Activated T-cell treated with anti-CD3 and anti-CD28 coated beads, Interleukin-2, amount 50 U/mL, for 4 hours (primary cell): ENCODE measurements at regions not wholly inside any gene's neighbourhood (a gene's known extent, or its start where the extent isn't known, plus 50 kb on each side); places are given as distances from the start of the nearest gene placed in this dataset.

ENCODE experiments used
- ATAC-seq, 2 donors: fragments of 200-7000 bp; cut with Tn5 transposase; one replicate each; pipeline ENCODE4 v1.10.0; 2021
- DNase-seq: peaks from one replicate; pipeline ENCODE4 v3.0.0-alpha.2; 2020
- H3K27me3 Mint-ChIP-seq: one replicate; pipeline ENCODE4 v1.8.0; 2021; ENCODE audit warnings: low read depth, mixed read lengths
- H3K36me3 Mint-ChIP-seq: one replicate; pipeline ENCODE4 v1.8.0; 2022; ENCODE audit warnings: mixed read lengths; ENCODE audit not compliant: insufficient read depth
- H3K4me1 Mint-ChIP-seq: one replicate; pipeline ENCODE4 v1.8.0; 2021; ENCODE audit warnings: low read depth, mixed read lengths
- H3K4me3 Mint-ChIP-seq: one replicate; pipeline ENCODE4 v1.8.0; 2021; ENCODE audit warnings: mild to moderate bottlenecking, moderate library complexity, mixed read lengths
- H3K9me3 Mint-ChIP-seq: one replicate; pipeline ENCODE4 v1.8.0; 2021; ENCODE audit warnings: mixed read lengths

DNA sequence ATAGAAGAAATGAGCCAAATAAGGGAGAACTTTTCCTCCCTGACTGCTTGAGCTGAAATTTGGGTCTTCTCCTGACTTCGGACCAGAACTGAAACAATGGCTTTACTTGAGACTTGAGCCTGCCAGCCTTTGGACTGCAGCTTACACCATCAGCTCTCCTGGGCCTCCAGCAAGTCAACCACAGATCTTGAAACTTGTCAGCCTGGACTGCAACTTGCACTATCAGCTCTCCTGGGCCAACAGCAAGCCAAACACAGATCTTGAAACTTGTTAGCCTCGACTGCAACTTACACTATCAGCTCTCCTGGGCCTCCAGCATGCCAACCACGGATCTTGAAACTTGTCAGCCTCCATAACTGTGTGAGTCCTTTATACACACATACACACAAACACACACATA is 425.9 kb upstream of the PCDH7 start:
- H3K4me1 Mint-ChIP-seq = no peaks in the 10 kb centered on the region
- H3K9me3 Mint-ChIP-seq = peaks cover 13% of the 10 kb centered on the region
- ATAC-seq (no peak), DNase-seq (no peak)
- no peaks in the 10 kb centered on the region for H3K27me3 Mint-ChIP-seq
- no peak overlapping the region for H3K4me3 Mint-ChIP-seq
- no peaks in the 10 kb centered on the region for H3K36me3 Mint-ChIP-seq

DNA sequence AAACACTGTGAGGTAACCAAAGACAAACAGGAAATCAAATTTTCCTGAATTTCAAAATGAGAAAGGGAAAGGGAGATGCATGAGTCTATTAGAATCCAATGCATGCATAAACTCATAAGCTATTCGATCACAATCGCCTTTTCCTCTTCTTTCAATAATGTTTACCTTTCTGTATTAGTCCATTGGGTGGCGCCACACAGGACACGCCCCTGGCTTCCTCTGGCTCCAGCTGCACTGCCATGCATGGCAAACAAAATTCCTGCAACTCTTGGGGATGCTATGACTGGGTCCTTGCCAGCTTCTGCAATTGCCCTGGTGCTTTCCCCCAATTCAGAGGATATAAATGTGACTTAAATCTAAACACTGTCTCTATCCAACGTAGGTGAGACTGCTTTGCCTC is 424.5 kb upstream of the PCDH7 start:
- H3K9me3 Mint-ChIP-seq = peaks cover 15% of the 10 kb centered on the region
- H3K36me3 Mint-ChIP-seq = no peaks in the 10 kb centered on the region
- DNase-seq (no peak), ATAC-seq (no peak)
- no peaks in the 10 kb centered on the region for H3K27me3 Mint-ChIP-seq
- H3K4me1 Mint-ChIP-seq = no peaks in the 10 kb centered on the region
- no peak overlapping the region for H3K4me3 Mint-ChIP-seq

DNA sequence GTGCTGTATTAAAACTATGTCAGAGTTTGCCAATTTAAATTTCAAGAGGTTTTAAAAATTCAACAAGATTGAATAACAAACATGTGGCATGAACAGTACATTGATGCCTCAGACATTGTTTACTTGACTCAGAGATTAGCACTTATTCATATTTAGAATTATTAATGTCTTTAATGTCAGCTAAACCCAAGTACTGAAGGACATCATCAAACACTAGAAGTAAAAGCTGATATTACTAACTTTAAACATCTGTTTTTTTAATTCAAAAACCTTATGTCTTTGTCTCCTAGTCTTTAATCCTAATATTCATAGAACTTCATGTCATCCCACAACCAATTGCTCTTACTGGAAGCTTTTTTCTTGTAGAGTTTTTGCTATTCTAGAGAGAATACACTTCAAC is 406.2 kb upstream of the PCDH7 start:
- DNase-seq (no peak), ATAC-seq (no peak)
- no peaks in the 10 kb centered on the region for H3K4me1 Mint-ChIP-seq
- no peaks in the 10 kb centered on the region for H3K27me3 Mint-ChIP-seq
- H3K4me3 Mint-ChIP-seq = no peak overlapping the region
- H3K9me3 Mint-ChIP-seq = peaks cover 18% of the 10 kb centered on the region
- no peaks in the 10 kb centered on the region for H3K36me3 Mint-ChIP-seq

DNA sequence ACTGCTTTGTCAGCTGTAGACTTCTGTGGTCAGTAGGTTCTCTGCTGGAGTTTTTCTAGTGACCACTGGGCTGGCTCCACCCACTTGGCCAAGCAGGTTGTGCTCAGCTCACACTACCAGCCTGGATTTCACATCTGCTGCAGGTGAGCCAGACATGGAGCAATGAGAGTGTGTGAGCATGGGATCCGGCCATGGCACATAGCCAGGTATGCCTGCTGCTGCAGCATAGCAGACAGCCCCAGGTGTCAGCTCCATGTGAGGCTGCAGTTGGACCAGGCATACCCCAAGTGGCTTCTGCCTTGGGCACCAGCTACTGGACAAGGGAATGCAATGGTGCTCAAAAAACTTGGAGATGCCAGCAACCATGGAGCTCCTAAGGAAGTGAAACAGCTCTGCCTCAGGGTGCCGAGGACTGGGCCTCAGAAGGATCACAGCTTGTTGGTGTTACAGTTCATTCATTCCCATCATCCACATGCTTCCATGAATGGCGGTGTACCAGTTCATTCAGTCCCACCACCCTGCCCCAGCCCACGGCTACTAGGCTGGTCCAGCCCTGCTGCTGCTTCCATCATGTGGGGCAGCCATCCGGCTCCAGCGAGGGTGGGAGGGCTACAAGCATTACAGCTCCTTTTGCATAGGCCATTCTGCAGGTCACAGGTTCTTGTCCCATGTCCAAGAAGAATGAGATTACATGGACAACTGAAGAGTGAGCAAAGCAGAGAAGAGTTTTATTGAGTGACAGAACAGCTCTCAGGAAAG is 389.1 kb upstream of the PCDH7 start:
- Mint-ChIP-seq H3K9me3 (peaks cover 8% of the 10 kb centered on the region), H3K4me3 (no peak overlapping the region), H3K4me1 (no peaks in the 10 kb centered on the region), H3K27me3 (no peaks in the 10 kb centered on the region), H3K36me3 (no peaks in the 10 kb centered on the region)
- ATAC-seq (no peak), DNase-seq (no peak)

DNA sequence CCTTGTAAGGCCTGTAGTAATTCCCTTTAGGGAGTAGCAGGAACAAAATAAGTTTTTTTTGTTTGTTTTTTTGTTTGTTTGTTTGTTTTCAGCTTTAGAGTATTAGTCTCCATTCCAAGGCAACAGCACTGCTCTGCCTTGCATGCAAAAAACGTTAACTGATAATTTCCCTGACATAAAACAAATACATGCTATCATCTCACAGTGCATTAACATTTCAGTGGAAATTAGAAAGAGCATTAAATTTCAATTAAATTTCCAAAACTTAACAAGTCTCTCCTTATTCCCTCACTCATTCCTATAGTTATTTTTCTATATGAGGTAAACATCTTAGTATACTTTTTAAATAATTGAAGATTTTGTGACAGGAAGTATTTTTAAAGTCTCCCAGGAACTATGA is 378.4 kb upstream of the PCDH7 start:
- peaks cover 14% of the 10 kb centered on the region for H3K9me3 Mint-ChIP-seq
- ATAC-seq = no peak
- DNase-seq = no peak
- H3K4me1 Mint-ChIP-seq = no peaks in the 10 kb centered on the region
- no peaks in the 10 kb centered on the region for H3K27me3 Mint-ChIP-seq
- no peak overlapping the region for H3K4me3 Mint-ChIP-seq
- no peaks in the 10 kb centered on the region for H3K36me3 Mint-ChIP-seq

DNA sequence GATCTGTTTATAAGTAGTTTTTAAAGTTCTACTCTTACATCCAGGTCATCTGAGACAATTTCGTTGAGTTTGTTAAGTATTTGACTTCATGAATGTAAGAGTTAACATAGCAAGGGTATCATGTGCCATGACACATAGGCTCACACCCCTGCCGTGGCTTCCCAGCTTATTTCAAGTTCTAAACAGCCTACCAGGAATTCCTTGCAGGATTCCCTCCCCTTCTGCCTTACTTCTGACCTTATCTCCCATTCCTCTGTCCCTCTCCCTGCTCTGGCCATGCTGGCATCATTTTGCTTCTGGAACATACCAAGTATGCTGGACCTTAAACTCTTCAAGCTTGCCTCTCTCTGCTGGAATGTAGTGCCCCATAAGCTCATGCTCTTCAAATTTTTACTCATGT is 369.9 kb upstream of the PCDH7 start:
- DNase-seq = no peak
- no peak overlapping the region for H3K4me3 Mint-ChIP-seq
- H3K9me3 Mint-ChIP-seq = peaks cover 22% of the 10 kb centered on the region
- no peaks in the 10 kb centered on the region for H3K27me3 Mint-ChIP-seq
- no peaks in the 10 kb centered on the region for H3K36me3 Mint-ChIP-seq
- no peak for ATAC-seq
- no peaks in the 10 kb centered on the region for H3K4me1 Mint-ChIP-seq

DNA sequence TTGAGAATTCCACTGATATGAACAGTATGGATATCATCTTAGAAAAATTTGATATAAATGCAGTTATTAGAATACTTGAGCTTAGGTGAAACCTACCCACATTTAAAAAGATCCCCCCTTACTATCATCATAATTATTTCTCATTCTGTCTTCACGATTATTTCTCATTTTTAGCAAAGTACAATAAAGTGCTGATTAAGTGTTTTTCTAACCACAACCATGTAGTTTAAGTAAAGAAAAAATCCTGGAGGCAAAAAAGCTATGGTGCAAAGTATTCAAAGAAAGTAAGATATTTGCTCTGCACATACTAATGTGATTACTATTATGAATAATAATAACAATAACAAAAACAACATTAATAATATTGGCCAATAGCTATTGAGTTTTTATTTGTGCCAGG is 365.6 kb upstream of the PCDH7 start:
- Mint-ChIP-seq H3K9me3 (peaks cover 17% of the 10 kb centered on the region), H3K4me1 (no peaks in the 10 kb centered on the region), H3K4me3 (no peak overlapping the region), H3K27me3 (no peaks in the 10 kb centered on the region), H3K36me3 (no peaks in the 10 kb centered on the region)
- ATAC-seq = no peak
- DNase-seq = no peak

DNA sequence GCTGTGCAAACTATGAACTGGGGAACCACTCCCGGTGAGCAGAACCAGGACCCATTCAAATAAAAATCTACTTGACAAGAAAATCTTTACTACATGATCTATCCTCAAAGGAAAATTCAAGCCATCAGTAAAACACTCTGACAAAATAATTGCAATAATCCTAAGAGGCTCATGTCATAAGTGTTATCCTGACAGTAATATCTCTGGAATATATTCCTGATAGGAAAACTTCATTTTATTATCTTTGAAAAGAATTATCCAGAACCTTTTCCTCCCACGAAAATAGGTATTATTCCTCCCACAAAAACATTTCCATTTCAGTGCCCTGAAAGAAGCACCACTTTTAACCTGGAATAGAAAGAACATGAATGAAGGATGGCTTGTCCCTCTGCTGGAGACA is 357.7 kb upstream of the PCDH7 start:
- no peaks in the 10 kb centered on the region for H3K27me3 Mint-ChIP-seq
- H3K4me1 Mint-ChIP-seq = no peaks in the 10 kb centered on the region
- peaks cover 10% of the 10 kb centered on the region for H3K9me3 Mint-ChIP-seq
- ATAC-seq = no peak
- H3K4me3 Mint-ChIP-seq = no peak overlapping the region
- no peaks in the 10 kb centered on the region for H3K36me3 Mint-ChIP-seq
- DNase-seq = no peak

DNA sequence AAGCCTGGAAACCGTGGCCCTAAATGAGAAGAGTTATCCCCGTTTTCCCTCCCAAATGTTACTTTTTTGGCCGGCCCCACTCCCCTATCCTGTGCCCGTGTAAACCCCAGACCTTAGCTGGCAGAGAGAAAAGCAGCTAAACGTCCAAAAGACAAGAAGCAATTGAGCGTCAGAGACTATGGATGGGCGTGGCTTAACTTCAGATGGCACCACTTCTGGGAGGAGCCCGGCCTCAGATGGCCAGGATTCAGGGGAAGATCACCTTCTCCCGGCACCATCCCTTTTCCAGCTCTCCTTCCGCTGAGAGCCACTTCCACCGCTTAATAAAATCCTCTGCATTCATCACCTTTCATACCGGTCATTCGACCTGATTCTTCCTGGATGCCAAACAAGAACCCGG is 350.1 kb upstream of the PCDH7 start:
- no peaks in the 10 kb centered on the region for H3K27me3 Mint-ChIP-seq
- DNase-seq (no peak), ATAC-seq (no peak)
- peaks cover 14% of the 10 kb centered on the region for H3K9me3 Mint-ChIP-seq
- no peaks in the 10 kb centered on the region for H3K36me3 Mint-ChIP-seq
- no peak overlapping the region for H3K4me3 Mint-ChIP-seq
- no peaks in the 10 kb centered on the region for H3K4me1 Mint-ChIP-seq

DNA sequence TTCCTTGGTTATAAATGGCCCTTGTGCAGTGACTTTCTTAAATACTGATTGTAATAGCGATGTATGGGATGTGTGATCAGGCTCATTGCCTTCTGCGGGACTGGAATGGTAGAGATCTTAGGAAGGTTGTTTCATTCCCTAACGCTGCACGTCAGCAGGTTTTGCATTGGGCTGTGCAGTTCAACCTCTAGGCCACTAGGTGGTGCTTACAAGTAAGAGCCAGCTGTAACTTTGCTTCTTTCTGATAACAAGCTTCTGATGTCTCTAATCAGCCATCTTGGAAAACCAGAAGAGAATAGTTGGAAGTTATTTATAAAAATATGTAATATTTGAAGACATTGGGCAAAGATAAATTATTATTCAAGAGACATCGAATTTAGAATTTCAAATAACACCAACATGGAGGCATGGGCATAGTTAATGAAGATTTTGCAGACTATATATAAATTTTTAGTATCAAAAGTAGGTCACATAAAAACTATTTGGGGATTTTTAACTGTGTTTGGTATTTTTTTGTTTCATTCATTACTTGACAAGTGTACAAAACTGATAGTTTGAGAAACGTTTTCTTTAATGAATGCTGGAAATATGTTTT is 339.7 kb upstream of the PCDH7 start:
- Mint-ChIP-seq H3K4me1 (no peaks in the 10 kb centered on the region), H3K27me3 (no peaks in the 10 kb centered on the region), H3K36me3 (no peaks in the 10 kb centered on the region), H3K9me3 (peaks cover 16% of the 10 kb centered on the region), H3K4me3 (no peak overlapping the region)
- no peak for DNase-seq
- no peak for ATAC-seq

DNA sequence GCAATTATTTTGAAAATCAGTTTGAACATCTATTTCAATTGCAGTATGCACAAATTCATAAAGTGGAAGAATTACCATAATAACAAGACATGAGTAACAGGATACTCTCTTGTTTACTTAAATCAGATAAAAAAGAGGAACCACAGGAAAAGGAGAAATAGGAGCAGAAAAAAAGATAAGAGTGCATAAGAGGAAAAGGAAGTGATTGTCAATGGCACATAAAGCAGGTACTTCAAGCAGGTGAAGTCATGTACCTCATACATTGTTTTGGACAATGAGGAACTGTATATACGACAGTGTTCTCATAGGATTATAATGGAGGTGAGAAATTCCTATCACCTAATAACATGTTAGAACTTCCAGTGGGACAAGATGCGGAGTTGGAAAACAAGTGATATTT is 334.5 kb upstream of the PCDH7 start:
- H3K4me3 Mint-ChIP-seq = no peak overlapping the region
- H3K36me3 Mint-ChIP-seq = no peaks in the 10 kb centered on the region
- peaks cover 9% of the 10 kb centered on the region for H3K9me3 Mint-ChIP-seq
- no peak for DNase-seq
- ATAC-seq = no peak
- no peaks in the 10 kb centered on the region for H3K27me3 Mint-ChIP-seq
- H3K4me1 Mint-ChIP-seq = no peaks in the 10 kb centered on the region

DNA sequence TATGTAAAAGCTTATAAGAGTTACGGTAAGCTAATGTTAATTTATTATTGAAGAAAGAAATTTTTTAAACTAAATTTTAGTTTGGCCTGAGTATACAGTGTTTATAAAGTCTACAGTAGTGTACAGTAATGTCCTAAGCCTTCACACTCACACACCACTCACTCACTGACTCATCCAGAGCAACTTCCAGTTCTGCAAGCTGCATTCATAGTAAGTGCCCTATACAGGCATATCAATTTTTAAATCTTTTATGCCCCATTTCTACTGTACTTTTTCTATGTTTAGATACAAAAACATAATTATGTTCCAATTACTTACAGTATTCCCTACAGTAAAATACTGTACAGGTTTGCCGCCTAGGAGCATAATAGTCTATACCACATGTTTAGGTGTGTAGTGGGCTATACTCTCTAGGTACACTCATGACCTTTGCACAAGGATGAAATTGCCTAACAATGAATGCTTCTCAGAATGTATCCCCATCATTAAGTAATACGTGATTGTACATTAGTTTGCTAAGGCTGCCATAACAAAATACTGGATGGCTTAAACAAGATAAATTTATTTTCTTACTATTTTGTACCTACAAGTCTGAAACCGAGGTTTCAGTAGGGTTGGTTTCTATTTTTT is 333.8 kb upstream of the PCDH7 start:
- Mint-ChIP-seq H3K36me3 (no peaks in the 10 kb centered on the region), H3K27me3 (no peaks in the 10 kb centered on the region), H3K4me1 (no peaks in the 10 kb centered on the region), H3K4me3 (no peak overlapping the region), H3K9me3 (peaks cover 11% of the 10 kb centered on the region)
- ATAC-seq = no peak
- DNase-seq = no peak

DNA sequence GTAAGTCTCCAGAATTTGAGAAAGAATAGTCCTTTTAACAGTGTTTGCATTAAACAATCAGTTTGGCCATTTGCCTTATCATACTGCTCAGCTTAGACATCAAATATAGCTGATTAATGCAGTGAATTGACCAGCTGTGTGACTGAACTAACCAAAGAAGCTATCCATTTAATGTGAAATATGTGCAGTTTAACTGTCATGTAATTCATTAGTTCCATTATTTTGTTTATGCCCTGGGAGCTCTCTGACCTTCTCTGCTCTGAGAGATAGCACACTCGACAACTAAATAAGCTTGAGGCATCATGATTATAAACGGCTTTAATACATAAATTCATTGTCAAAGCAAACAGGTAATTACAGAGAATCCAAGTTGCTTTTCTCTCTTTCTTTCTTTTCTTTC is 324.3 kb upstream of the PCDH7 start:
- ATAC-seq (no peak), DNase-seq (no peak)
- Mint-ChIP-seq H3K9me3 (peaks cover 13% of the 10 kb centered on the region), H3K27me3 (no peaks in the 10 kb centered on the region), H3K4me3 (no peak overlapping the region), H3K4me1 (no peaks in the 10 kb centered on the region), H3K36me3 (no peaks in the 10 kb centered on the region)

DNA sequence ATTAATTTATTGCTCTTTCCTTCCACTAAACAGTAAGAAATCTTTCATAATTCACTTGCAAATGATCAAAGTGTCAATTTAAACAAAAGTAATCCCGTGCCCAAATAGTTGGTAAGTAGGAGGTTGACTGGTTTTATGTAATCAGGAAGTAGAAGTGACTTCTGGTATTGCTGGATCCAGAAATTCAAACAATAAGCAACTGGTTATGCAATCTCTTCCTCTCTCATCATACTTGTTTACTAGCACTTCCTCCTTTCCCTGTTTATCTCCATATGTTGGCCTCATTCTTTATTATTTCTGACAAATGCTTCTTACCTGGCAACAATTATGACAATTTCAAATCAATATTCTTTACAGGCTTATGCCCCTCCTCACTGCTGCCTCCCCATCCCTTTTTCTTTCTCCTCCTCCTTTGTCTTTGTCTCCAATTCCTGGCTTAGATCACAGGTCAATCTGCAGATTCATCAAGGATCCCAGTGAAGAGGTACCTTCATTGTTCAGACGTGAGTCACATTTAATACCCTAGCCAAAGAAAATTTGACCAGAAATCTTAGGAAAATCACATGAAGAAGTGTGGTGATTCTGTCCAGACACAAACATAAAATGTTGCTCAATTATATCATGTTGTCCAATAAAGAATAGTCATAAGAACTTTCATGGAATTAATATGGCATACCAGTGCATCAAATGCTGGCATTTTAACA is 323.2 kb upstream of the PCDH7 start:
- no peaks in the 10 kb centered on the region for H3K27me3 Mint-ChIP-seq
- DNase-seq = no peak
- H3K4me1 Mint-ChIP-seq = no peaks in the 10 kb centered on the region
- ATAC-seq = no peak
- H3K36me3 Mint-ChIP-seq = no peaks in the 10 kb centered on the region
- no peak overlapping the region for H3K4me3 Mint-ChIP-seq
- H3K9me3 Mint-ChIP-seq = peaks cover 8% of the 10 kb centered on the region

DNA sequence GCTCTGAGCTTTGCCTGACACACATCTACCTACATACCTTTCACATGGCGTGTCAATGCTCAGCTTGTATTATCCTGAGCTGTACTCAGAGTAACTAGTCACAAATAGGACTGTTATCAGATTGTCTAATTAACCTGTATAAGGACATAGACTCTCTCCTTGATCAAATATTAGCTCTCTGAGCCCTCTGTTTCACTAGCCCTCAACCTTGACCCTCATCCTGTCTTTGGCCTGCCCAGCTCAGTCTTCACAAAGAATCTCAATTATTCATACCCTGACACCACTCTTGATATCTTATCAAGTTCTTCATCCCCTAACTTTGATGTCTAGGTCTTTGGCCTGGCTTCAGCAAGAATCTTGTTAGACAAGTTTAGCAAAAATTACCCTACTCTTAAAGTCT is 320.7 kb upstream of the PCDH7 start:
- H3K27me3 Mint-ChIP-seq = no peaks in the 10 kb centered on the region
- no peak overlapping the region for H3K4me3 Mint-ChIP-seq
- H3K36me3 Mint-ChIP-seq = no peaks in the 10 kb centered on the region
- no peak for DNase-seq
- H3K4me1 Mint-ChIP-seq = no peaks in the 10 kb centered on the region
- no peak for ATAC-seq
- H3K9me3 Mint-ChIP-seq = peaks cover 11% of the 10 kb centered on the region
